ENCODE measurements at regions not wholly inside any gene's neighbourhood (a gene's known extent, or its start where the extent isn't known, plus 50 kb on each side); places are given as distances from the start of the nearest gene placed in this dataset.
A peak's percentile ranks its signal among the peaks of the same experiment; 100 is the strongest.

- Histone ChIP-seq H3K27ac (peak overlapping the region in 1 of 2 donors; percentile 83), H3K9me3 (no peaks in the 10 kb centered on the region), H3K4me1 (peaks cover 0 to 44% of the 10 kb centered on the region in 2 donors), H3K36me3 (no peaks in the 10 kb centered on the region), H3K27me3 (no peaks in the 10 kb centered on the region), H3K4me3 (no peak overlapping the region)
- ATAC-seq = peak; percentile 64
- DNase-seq = peak in 1 of 4 donors; percentile 56
- intact Hi-C loops (cut with DNase I) = no loop called here
- no peak for TF ChIP-seq CTCF (IDR thresholded peaks at IDR 0.05)
Measured at GRCh38 chr10:5297466-5297865, 67.3 kb upstream of the UCN3 start.

- TF ChIP-seq CTCF (IDR thresholded peaks at IDR 0.05) = no peak
- no peak for DNase-seq
- Histone ChIP-seq H3K4me1 (peaks cover 0 to 41% of the 10 kb centered on the region in 2 donors), H3K36me3 (no peaks in the 10 kb centered on the region), H3K27me3 (no peaks in the 10 kb centered on the region), H3K27ac (peak overlapping the region in 1 of 2 donors; percentile 83), H3K9me3 (no peaks in the 10 kb centered on the region), H3K4me3 (no peak overlapping the region)
- ATAC-seq = no peak
- intact Hi-C loops (cut with DNase I) = no loop called here
Measured at GRCh38 chr10:5297996-5298395, 66.8 kb upstream of the UCN3 start.

GRCh38 chr10:5299950-5300349 is 64.8 kb upstream of the UCN3 start:
- H3K9me3 ChIP-seq = peaks cover 0 to 10% of the 10 kb centered on the region in 2 donors
- TF ChIP-seq CTCF (IDR thresholded peaks at IDR 0.05) = no peak
- H3K27me3 ChIP-seq = no peaks in the 10 kb centered on the region
- no peak overlapping the region for H3K27ac ChIP-seq
- intact Hi-C loops (cut with DNase I) = no loop called here
- ATAC-seq = no peak
- no peaks in the 10 kb centered on the region for H3K36me3 ChIP-seq
- no peak overlapping the region for H3K4me3 ChIP-seq
- DNase-seq = no peak
- peaks cover 0 to 27% of the 10 kb centered on the region in 2 donors for H3K4me1 ChIP-seq

- intact Hi-C loops (cut with DNase I) = no loop called here
- ATAC-seq (no peak), DNase-seq (no peak)
- H3K36me3 ChIP-seq = no peaks in the 10 kb centered on the region
- H3K9me3 ChIP-seq = peaks cover 0 to 14% of the 10 kb centered on the region in 2 donors
- H3K4me3 ChIP-seq = no peak overlapping the region
- no peaks in the 10 kb centered on the region for H3K27me3 ChIP-seq
- H3K4me1 ChIP-seq = peaks cover 0 to 5% of the 10 kb centered on the region in 2 donors
- no peak for TF ChIP-seq CTCF (IDR thresholded peaks at IDR 0.05)
- no peak overlapping the region for H3K27ac ChIP-seq
Measured at GRCh38 chr10:5303504-5303903, 61.3 kb upstream of the UCN3 start.

GRCh38 chr10:5305374-5305773 is 59.4 kb upstream of the UCN3 start:
- no peak overlapping the region for H3K27ac ChIP-seq
- H3K27me3 ChIP-seq = no peaks in the 10 kb centered on the region
- H3K9me3 ChIP-seq = peaks cover 0 to 14% of the 10 kb centered on the region in 2 donors
- no peaks in the 10 kb centered on the region for H3K4me1 ChIP-seq
- intact Hi-C loops (cut with DNase I) = no loop called here
- H3K36me3 ChIP-seq = no peaks in the 10 kb centered on the region
- DNase-seq = no peak
- no peak for TF ChIP-seq CTCF (IDR thresholded peaks at IDR 0.05)
- no peak for ATAC-seq
- H3K4me3 ChIP-seq = no peak overlapping the region

Measured in left lung (tissue), 4 donors.